ENCODE measurements at regions not wholly inside any gene's neighbourhood (a gene's known extent, or its start where the extent isn't known, plus 50 kb on each side); places are given as distances from the start of the nearest gene placed in this dataset.

DNA sequence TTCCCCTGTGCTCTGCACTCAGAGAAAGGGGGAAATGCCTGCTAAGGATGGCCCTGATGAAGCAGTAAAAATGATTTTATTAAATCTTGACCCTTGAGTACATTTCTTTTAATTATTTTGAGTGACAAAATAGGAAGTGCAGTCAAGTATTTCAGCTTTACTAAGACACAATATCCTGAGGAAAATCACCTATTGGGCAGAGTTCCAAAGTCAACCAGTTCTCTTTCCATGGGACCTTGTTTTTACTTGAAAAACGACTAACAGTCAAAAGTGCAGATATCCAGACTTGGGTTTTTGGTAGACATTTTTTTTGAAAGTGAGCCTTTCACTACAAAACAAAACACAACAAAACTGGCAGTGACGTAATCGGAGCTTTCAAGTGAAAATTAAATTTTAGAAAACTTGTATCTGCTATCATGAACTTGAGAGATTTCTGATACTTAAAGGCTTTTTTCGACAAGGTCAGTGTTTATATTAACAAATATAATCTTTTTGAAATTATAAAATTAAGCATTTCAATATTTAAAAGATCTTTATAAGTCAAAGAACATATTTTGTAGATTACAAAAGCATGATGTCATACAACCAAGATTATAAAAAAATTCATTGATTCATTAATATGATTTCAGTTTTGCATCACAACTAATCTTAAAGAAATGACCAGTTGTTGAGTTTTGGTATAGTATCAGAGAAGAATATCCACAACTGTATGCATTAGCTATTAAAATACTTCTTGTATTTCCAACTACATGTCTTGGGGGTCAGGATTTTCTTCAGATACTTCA is 513.8 kb upstream of the AKR1E2 start:
- Mint-ChIP-seq H3K4me1 (peaks cover 6% of the 10 kb centered on the region), H3K9me3 (no peaks in the 10 kb centered on the region), H3K36me3 (no peaks in the 10 kb centered on the region), H3K27me3 (ENCODE audit: low read depth) (no peaks in the 10 kb centered on the region), H3K4me3 (no peak overlapping the region), H3K27ac (no peak overlapping the region)
- no peak for DNase-seq (ENCODE audit: low spot score in 2 of 2, unreplicated experiment in 2 of 2)
- TF ChIP-seq, protein P1, sequence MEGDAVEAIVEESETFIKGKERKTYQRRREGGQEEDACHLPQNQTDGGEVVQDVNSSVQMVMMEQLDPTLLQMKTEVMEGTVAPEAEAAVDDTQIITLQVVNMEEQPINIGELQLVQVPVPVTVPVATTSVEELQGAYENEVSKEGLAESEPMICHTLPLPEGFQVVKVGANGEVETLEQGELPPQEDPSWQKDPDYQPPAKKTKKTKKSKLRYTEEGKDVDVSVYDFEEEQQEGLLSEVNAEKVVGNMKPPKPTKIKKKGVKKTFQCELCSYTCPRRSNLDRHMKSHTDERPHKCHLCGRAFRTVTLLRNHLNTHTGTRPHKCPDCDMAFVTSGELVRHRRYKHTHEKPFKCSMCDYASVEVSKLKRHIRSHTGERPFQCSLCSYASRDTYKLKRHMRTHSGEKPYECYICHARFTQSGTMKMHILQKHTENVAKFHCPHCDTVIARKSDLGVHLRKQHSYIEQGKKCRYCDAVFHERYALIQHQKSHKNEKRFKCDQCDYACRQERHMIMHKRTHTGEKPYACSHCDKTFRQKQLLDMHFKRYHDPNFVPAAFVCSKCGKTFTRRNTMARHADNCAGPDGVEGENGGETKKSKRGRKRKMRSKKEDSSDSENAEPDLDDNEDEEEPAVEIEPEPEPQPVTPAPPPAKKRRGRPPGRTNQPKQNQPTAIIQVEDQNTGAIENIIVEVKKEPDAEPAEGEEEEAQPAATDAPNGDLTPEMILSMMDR (IDR thresholded peaks at IDR 0.05; ENCODE audit: unreplicated experiment) = no peak

GRCh38 chr10:4310172-4310571 is 515.8 kb upstream of the AKR1E2 start:
- Mint-ChIP-seq H3K9me3 (no peaks in the 10 kb centered on the region), H3K4me3 (no peak overlapping the region), H3K27ac (no peak overlapping the region), H3K4me1 (peaks cover 3% of the 10 kb centered on the region), H3K27me3 (ENCODE audit: low read depth) (no peaks in the 10 kb centered on the region), H3K36me3 (no peaks in the 10 kb centered on the region)
- DNase-seq (ENCODE audit: low spot score in 2 of 2, unreplicated experiment in 2 of 2) = no peak
- TF ChIP-seq, protein P1 (IDR thresholded peaks at IDR 0.05; ENCODE audit: unreplicated experiment) = no peak

DNA sequence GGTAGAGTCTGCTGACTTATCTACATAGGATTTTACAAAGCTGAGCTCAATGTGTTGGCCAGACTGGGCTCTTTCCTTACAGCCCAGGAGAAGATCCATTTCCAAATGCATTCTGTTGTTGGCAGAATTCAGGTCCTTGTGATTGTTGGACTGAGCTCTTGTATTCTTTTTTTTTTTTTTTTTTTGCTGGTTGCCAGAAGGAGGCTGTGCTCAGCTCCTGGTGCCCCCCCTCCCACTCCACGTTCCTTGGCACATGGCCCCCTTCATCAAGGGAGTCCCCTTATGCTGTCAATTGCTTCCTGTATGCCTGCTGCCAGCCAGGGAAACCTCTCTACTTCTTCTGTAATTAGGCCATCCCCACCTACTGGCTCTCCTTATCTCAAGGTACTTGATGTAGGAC is 518.1 kb upstream of the AKR1E2 start:
- TF ChIP-seq, protein P1 (IDR thresholded peaks at IDR 0.05; ENCODE audit: unreplicated experiment) = no peak
- DNase-seq (ENCODE audit: low spot score in 2 of 2, unreplicated experiment in 2 of 2) = no peak
- Mint-ChIP-seq H3K36me3 (no peaks in the 10 kb centered on the region), H3K4me1 (peaks cover 3% of the 10 kb centered on the region), H3K27ac (no peak overlapping the region), H3K4me3 (no peak overlapping the region), H3K9me3 (no peaks in the 10 kb centered on the region), H3K27me3 (ENCODE audit: low read depth) (no peaks in the 10 kb centered on the region)

DNA sequence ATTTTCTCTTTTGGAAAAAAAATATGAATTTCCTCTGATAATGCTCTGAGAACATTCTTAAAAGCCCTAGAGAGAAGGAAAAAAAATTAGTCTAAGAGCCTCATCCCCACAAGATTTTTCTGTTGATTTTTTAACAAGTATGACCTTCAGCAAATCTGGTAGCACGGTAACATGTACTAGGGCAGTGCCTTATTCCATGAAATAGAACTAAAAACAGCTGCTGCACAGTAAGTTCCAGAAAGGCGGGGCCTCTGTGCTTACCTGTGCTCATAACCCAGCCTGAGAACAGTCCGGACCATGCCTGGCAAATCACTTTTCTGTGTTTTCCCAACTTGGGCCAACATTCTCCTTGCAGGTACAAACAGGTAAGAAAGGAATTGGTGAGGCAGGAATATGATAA is 519.1 kb upstream of the AKR1E2 start:
- TF ChIP-seq, protein P1 (IDR thresholded peaks at IDR 0.05; ENCODE audit: unreplicated experiment) = no peak
- Mint-ChIP-seq H3K4me3 (no peak overlapping the region), H3K36me3 (no peaks in the 10 kb centered on the region), H3K27ac (no peak overlapping the region), H3K27me3 (ENCODE audit: low read depth) (no peaks in the 10 kb centered on the region), H3K9me3 (no peaks in the 10 kb centered on the region), H3K4me1 (no peaks in the 10 kb centered on the region)
- no peak for DNase-seq (ENCODE audit: low spot score in 2 of 2, unreplicated experiment in 2 of 2)

- Mint-ChIP-seq H3K36me3 (no peaks in the 10 kb centered on the region), H3K27ac (no peak overlapping the region), H3K4me3 (no peak overlapping the region), H3K4me1 (no peaks in the 10 kb centered on the region), H3K27me3 (ENCODE audit: low read depth) (no peaks in the 10 kb centered on the region), H3K9me3 (no peaks in the 10 kb centered on the region)
- TF ChIP-seq, protein P1 (IDR thresholded peaks at IDR 0.05; ENCODE audit: unreplicated experiment) = no peak
- no peak for DNase-seq (ENCODE audit: low spot score in 2 of 2, unreplicated experiment in 2 of 2)
Observed at GRCh38 chr10:4303045-4303444, 518.0 kb upstream of the KLF6 start.
